Neural crest cell (in vitro differentiated cells): ENCODE measurements at regions not wholly inside any gene's neighbourhood (a gene's known extent, or its start where the extent isn't known, plus 50 kb on each side); places are given as distances from the start of the nearest gene placed in this dataset.

Source experiments
- DNase-seq: peaks from one replicate; pipeline ENCODE4 v3.0.0; 2021; ENCODE audit warnings: low read depth, mixed read lengths, low spot score
- H3K27ac Mint-ChIP-seq: one replicate; pipeline ENCODE4 v1.8.0; 2021; ENCODE audit warnings: mild to moderate bottlenecking, mixed read lengths; ENCODE audit not compliant: unreplicated experiment
- H3K27me3 Mint-ChIP-seq: 2 replicates; pipeline ENCODE4 v1.8.0; 2021; ENCODE audit warnings: low read depth, mild to moderate bottlenecking, mixed read lengths
- H3K36me3 Mint-ChIP-seq: 2 replicates; pipeline ENCODE4 v1.8.0; 2021; ENCODE audit warnings: low read depth, mild to moderate bottlenecking, mixed read lengths
- H3K4me1 Mint-ChIP-seq: 2 replicates; pipeline ENCODE4 v1.8.0; 2021; ENCODE audit warnings: mixed read lengths
- H3K4me3 Mint-ChIP-seq: one replicate; pipeline ENCODE4 v1.8.0; 2021; ENCODE audit warnings: mild to moderate bottlenecking, mixed read lengths
- H3K9me3 Mint-ChIP-seq: 2 replicates; pipeline ENCODE4 v1.8.0; 2021; ENCODE audit warnings: mixed read lengths
- CTCF ChIP-seq: fragments of 200-600 bp; sonication (generic); conservative IDR thresholded peaks from 2 replicates; pipeline ENCODE4 v1.5.0; 2021; ENCODE audit warnings: antibody characterized with exemption, mild to moderate bottlenecking

- no peak for TF ChIP-seq CTCF
Observed at GRCh38 chr2:211159972-211160371, 603.6 kb downstream of the CPS1 start.

GRCh38 chr2:211161236-211161635, 604.8 kb downstream of the CPS1 start:
- no peaks in the 10 kb centered on the region for H3K27me3 Mint-ChIP-seq
- no peaks in the 10 kb centered on the region for H3K9me3 Mint-ChIP-seq
- H3K27ac Mint-ChIP-seq: no peak overlapping the region
- no peak for TF ChIP-seq CTCF
- DNase-seq: no peak
- H3K4me3 Mint-ChIP-seq: no peak overlapping the region
- no peaks in the 10 kb centered on the region for H3K36me3 Mint-ChIP-seq
- H3K4me1 Mint-ChIP-seq: no peaks in the 10 kb centered on the region

More at GRCh38 chr2:211159972-211160371, 603.6 kb downstream of the CPS1 start:
- no peak for DNase-seq
- Mint-ChIP-seq H3K36me3 (no peaks in the 10 kb centered on the region), H3K4me3 (no peak overlapping the region), H3K9me3 (no peaks in the 10 kb centered on the region), H3K27me3 (no peaks in the 10 kb centered on the region), H3K4me1 (no peaks in the 10 kb centered on the region), H3K27ac (no peak overlapping the region)

- TF ChIP-seq CTCF: no peak
- Mint-ChIP-seq H3K4me3 (no peak overlapping the region), H3K36me3 (no peaks in the 10 kb centered on the region), H3K4me1 (no peaks in the 10 kb centered on the region), H3K9me3 (no peaks in the 10 kb centered on the region), H3K27ac (no peak overlapping the region), H3K27me3 (no peaks in the 10 kb centered on the region)
- DNase-seq: no peak
Observed at GRCh38 chr2:211162911-211163310, 606.5 kb downstream of the CPS1 start.

- H3K27ac Mint-ChIP-seq: no peak overlapping the region
- no peaks in the 10 kb centered on the region for H3K27me3 Mint-ChIP-seq
- peaks cover 7% of the 10 kb centered on the region for H3K4me1 Mint-ChIP-seq
- no peaks in the 10 kb centered on the region for H3K36me3 Mint-ChIP-seq
- no peak for TF ChIP-seq CTCF
- no peak for DNase-seq
- no peak overlapping the region for H3K4me3 Mint-ChIP-seq
- H3K9me3 Mint-ChIP-seq: no peaks in the 10 kb centered on the region
Observed at GRCh38 chr2:211170843-211171242, 614.4 kb downstream of the CPS1 start.

- H3K27ac Mint-ChIP-seq: no peak overlapping the region
- H3K4me1 Mint-ChIP-seq: peaks cover 11% of the 10 kb centered on the region
- no peak overlapping the region for H3K4me3 Mint-ChIP-seq
- TF ChIP-seq CTCF: no peak
- H3K36me3 Mint-ChIP-seq: no peaks in the 10 kb centered on the region
- no peak for DNase-seq
- no peaks in the 10 kb centered on the region for H3K9me3 Mint-ChIP-seq
- no peaks in the 10 kb centered on the region for H3K27me3 Mint-ChIP-seq
Observed at GRCh38 chr2:211174021-211174420, 617.6 kb downstream of the CPS1 start.

GRCh38 chr2:211174631-211175030, 618.2 kb downstream of the CPS1 start:
- TF ChIP-seq CTCF: no peak
- H3K27me3 Mint-ChIP-seq: no peaks in the 10 kb centered on the region
- H3K4me3 Mint-ChIP-seq: no peak overlapping the region
- peaks cover 11% of the 10 kb centered on the region for H3K4me1 Mint-ChIP-seq
- no peak for DNase-seq
- H3K36me3 Mint-ChIP-seq: no peaks in the 10 kb centered on the region
- no peaks in the 10 kb centered on the region for H3K9me3 Mint-ChIP-seq
- H3K27ac Mint-ChIP-seq: no peak overlapping the region
